Transverse colon (tissue), 4 donors: ENCODE measurements at regions not wholly inside any gene's neighbourhood (a gene's known extent, or its start where the extent isn't known, plus 50 kb on each side); places are given as distances from the start of the nearest gene placed in this dataset.

Experiments used
- DNase-seq: peaks from one replicate; pipeline ENCODE4 v3.0.0-alpha.2; 2019
- H3K27ac ChIP-seq, 4 donors: fragments of 200-600 bp; sonication (generic); 2 replicates each; pipeline ENCODE4 v1.5.1; 2016 to 2018; ENCODE audit warnings: inconsistent platforms in 4 of 4
- H3K27me3 ChIP-seq: fragments of 200-600 bp; sonication (generic); 2 replicates; pipeline ENCODE4 v1.5.1; 2017; ENCODE audit warnings: inconsistent platforms
- H3K36me3 ChIP-seq, 4 donors: fragments of 200-600 bp; sonication (generic); 2 replicates each; pipeline ENCODE4 v1.5.1; 2017 to 2019; ENCODE audit warnings: inconsistent platforms in 4 of 4
- H3K4me1 ChIP-seq, 4 donors: fragments of 200-600 bp; sonication (generic); 2 replicates each; pipeline ENCODE4 v1.5.1; 2017 to 2020; ENCODE audit warnings: inconsistent platforms in 4 of 4
- H3K4me3 ChIP-seq, 4 donors: fragments of 200-600 bp; sonication (generic); 1 replicate in 1 of 4; 2 replicates in 3 of 4; pipeline versions ENCODE4 v1.5.1 to v1.6.1; 2017 to 2019; ENCODE audit warnings: inconsistent platforms in 4 of 4
- H3K9me3 ChIP-seq, 2 donors: fragments of 200-600 bp; sonication (generic); 2 replicates each; pipeline ENCODE4 v1.5.1; 2017 to 2019; ENCODE audit warnings: inconsistent platforms in 2 of 2
- EP300 ChIP-seq: sonication (generic); formaldehyde crosslinking; IDR thresholded peaks from one replicate; pipeline ENCODE4 v1.6.1; 2017; ENCODE audit warnings: antibody characterized with exemption, low read depth
- POLR2A ChIP-seq: fragments of 450-650 bp; IDR thresholded peaks from one replicate; pipeline ENCODE4 v1.6.1; 2016; ENCODE audit warnings: antibody characterized with exemption, mild to moderate bottlenecking, moderate library complexity
- POLR2AphosphoS5 ChIP-seq, 3 donors: sonication (generic); formaldehyde crosslinking; IDR thresholded peaks; one replicate each; pipeline ENCODE4 v1.6.1; 2016; ENCODE audit warnings: antibody characterized with exemption in 3 of 3
- WGBS, 2 donors: methylation state at CpG; one replicate each; pipeline ENCODE4 v1.1.5; 2018; ENCODE audit warnings: low coverage in 1 of 2; 5-methylcytosine and 5-hydroxymethylcytosine counted together
- in situ Hi-C, 4 donors: fragments of 200-750 bp; cut with MboI; loops; one replicate each; pipeline versions ENCODE4 v1.15.0 to v1.15.1; 2017; ENCODE audit warnings: low sequenced_read_pairs in 3 of 4, low pct_ligation_motif_present in 1 of 4, low pct_unique_long_range_greater_than_20kb in 1 of 4
- intact Hi-C: fragments of 100-400 bp; cut with DNase I; formaldehyde crosslinking; loops from one replicate; pipeline ENCODE4 v1.15.1; 2023; ENCODE audit warnings: low total_unique reads
- TF ChIP-seq, protein P1 (sequence below), 5 experiments: fragments of 200-600 bp in 3 of 5; fragments of 450-650 bp in 2 of 5; sonication (generic) in 3 of 5; IDR thresholded peaks; 1 replicate in 2 of 5; 2 replicates in 3 of 5; pipeline ENCODE4 v1.5.1; 2016 to 2017; ENCODE audit warnings: antibody characterized with exemption in 5 of 5, inconsistent platforms in 3 of 5, mild to moderate bottlenecking in 2 of 5, moderate library complexity in 1 of 5

GRCh38 chr16:79532273-79532672 is 68.3 kb downstream of the MAF start:
- intact Hi-C loops (no loop called here), in situ Hi-C loops (no loop called here)
- Histone ChIP-seq H3K27me3 (no peaks in the 10 kb centered on the region), H3K36me3 (no peaks in the 10 kb centered on the region), H3K4me1 (no peaks in the 10 kb centered on the region), H3K27ac (no peak overlapping the region), H3K4me3 (no peak overlapping the region), H3K9me3 (no peaks in the 10 kb centered on the region)
- DNase-seq: no peak
- TF ChIP-seq POLR2A: no peak
- no peak for TF ChIP-seq EP300
- TF ChIP-seq, protein P1, sequence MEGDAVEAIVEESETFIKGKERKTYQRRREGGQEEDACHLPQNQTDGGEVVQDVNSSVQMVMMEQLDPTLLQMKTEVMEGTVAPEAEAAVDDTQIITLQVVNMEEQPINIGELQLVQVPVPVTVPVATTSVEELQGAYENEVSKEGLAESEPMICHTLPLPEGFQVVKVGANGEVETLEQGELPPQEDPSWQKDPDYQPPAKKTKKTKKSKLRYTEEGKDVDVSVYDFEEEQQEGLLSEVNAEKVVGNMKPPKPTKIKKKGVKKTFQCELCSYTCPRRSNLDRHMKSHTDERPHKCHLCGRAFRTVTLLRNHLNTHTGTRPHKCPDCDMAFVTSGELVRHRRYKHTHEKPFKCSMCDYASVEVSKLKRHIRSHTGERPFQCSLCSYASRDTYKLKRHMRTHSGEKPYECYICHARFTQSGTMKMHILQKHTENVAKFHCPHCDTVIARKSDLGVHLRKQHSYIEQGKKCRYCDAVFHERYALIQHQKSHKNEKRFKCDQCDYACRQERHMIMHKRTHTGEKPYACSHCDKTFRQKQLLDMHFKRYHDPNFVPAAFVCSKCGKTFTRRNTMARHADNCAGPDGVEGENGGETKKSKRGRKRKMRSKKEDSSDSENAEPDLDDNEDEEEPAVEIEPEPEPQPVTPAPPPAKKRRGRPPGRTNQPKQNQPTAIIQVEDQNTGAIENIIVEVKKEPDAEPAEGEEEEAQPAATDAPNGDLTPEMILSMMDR (IDR thresholded peaks at IDR 0.05): no peak
- no peak for TF ChIP-seq POLR2AphosphoS5 (IDR thresholded peaks at IDR 0.05)
- WGBS, 2 donors: 89 to 95% methylated on average over 4 of the region's 4 CpGs

DNA sequence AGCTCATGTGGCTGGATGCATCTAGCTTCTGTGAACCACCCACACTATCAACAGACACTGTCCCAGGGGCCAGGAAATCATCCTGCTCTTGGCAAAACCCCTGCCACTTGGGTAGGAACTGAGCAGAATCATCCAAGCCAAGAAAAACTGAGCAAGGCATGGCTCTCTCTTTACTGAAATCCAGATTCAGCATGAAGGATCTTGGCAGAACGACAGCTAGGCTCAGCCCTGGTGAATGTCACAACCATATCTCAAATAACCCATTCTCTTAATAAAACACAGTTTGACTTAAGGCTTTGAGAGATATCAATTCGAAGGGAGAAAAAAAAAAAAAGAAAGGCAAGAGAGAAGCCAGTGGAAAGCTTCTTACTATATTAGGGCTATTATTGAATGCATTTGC is 72.2 kb downstream of the MAF start:
- in situ Hi-C loops: no loop called here
- 50 to 62% methylated on average over 2 of the region's 2 CpGs for WGBS, 2 donors

GRCh38 chr16:79523971-79524370 is 76.6 kb downstream of the MAF start:
- H3K27ac ChIP-seq: no peak overlapping the region
- intact Hi-C loops (no loop called here), in situ Hi-C loops (no loop called here)
- no peaks in the 10 kb centered on the region for H3K27me3 ChIP-seq
- DNase-seq: no peak
- no peak overlapping the region for H3K4me3 ChIP-seq
- no peaks in the 10 kb centered on the region for H3K36me3 ChIP-seq
- 78 to 86% methylated on average over 1 to 9 of the region's 9 CpGs for WGBS, 2 donors
- H3K9me3 ChIP-seq: no peaks in the 10 kb centered on the region
- TF ChIP-seq, protein P1 (IDR thresholded peaks at IDR 0.05): no peak
- TF ChIP-seq EP300 (no peak), POLR2AphosphoS5 (IDR thresholded peaks at IDR 0.05) (no peak), POLR2A (no peak)
- no peaks in the 10 kb centered on the region for H3K4me1 ChIP-seq

More for the DNA sequence above, 72.2 kb downstream of the MAF start:
- Histone ChIP-seq H3K4me3 (no peak overlapping the region), H3K27me3 (no peaks in the 10 kb centered on the region), H3K4me1 (no peaks in the 10 kb centered on the region), H3K9me3 (no peaks in the 10 kb centered on the region), H3K27ac (no peak overlapping the region), H3K36me3 (no peaks in the 10 kb centered on the region)
- DNase-seq: no peak
- TF ChIP-seq EP300 (no peak), POLR2A (no peak), POLR2AphosphoS5 (IDR thresholded peaks at IDR 0.05) (no peak)
- TF ChIP-seq, protein P1 (IDR thresholded peaks at IDR 0.05): no peak
- intact Hi-C loops: no loop called here

- no peak for TF ChIP-seq POLR2A
- TF ChIP-seq, protein P1 (IDR thresholded peaks at IDR 0.05): no peak
- no peak for TF ChIP-seq POLR2AphosphoS5 (IDR thresholded peaks at IDR 0.05)
- no peak for TF ChIP-seq EP300
- no peak overlapping the region for H3K4me3 ChIP-seq
- in situ Hi-C loops (no loop called here), intact Hi-C loops (no loop called here)
- H3K4me1 ChIP-seq: no peaks in the 10 kb centered on the region
- no peaks in the 10 kb centered on the region for H3K27me3 ChIP-seq
- no peaks in the 10 kb centered on the region for H3K9me3 ChIP-seq
- no peak overlapping the region for H3K27ac ChIP-seq
- no peaks in the 10 kb centered on the region for H3K36me3 ChIP-seq
- DNase-seq: peak; percentile 30
- WGBS, 2 donors: 37 to 60% methylated on average over 2 to 11 of the region's 11 CpGs
Measured at GRCh38 chr16:79519448-79519847, 81.1 kb downstream of the MAF start.
